LNCAP (cell line): ENCODE measurements at regions not wholly inside any gene's neighbourhood (a gene's known extent, or its start where the extent isn't known, plus 50 kb on each side); places are given as distances from the start of the nearest gene placed in this dataset.

Experiments used
- TF ChIP-seq, protein P1 (sequence below): fragments of 450-650 bp; IDR thresholded peaks from 2 replicates; pipeline ENCODE4 v1.5.1; 2017; ENCODE audit warnings: mild to moderate bottlenecking

DNA sequence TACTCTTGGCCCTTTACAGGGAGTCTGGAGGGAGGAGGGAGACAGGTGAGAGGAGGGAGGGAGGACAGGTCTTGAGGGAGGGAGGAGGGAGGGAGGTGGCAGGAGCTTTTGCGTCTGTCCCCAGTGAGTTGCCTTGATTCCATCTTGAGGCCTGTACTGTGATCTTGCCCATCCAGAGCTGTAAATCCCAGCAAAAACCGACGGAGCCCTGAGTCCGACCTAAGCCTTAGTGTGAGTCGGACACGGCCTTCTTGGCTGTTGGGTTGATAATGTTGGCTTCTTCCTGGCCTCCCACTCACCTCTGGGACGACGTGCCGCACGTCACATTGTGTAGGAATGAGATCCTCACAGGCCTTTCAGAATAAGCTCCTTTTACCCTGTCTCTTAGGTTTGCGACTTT lies 72.5 kb downstream of the RGS12 start:
- TF ChIP-seq, protein P1, sequence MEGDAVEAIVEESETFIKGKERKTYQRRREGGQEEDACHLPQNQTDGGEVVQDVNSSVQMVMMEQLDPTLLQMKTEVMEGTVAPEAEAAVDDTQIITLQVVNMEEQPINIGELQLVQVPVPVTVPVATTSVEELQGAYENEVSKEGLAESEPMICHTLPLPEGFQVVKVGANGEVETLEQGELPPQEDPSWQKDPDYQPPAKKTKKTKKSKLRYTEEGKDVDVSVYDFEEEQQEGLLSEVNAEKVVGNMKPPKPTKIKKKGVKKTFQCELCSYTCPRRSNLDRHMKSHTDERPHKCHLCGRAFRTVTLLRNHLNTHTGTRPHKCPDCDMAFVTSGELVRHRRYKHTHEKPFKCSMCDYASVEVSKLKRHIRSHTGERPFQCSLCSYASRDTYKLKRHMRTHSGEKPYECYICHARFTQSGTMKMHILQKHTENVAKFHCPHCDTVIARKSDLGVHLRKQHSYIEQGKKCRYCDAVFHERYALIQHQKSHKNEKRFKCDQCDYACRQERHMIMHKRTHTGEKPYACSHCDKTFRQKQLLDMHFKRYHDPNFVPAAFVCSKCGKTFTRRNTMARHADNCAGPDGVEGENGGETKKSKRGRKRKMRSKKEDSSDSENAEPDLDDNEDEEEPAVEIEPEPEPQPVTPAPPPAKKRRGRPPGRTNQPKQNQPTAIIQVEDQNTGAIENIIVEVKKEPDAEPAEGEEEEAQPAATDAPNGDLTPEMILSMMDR, result no peak

DNA sequence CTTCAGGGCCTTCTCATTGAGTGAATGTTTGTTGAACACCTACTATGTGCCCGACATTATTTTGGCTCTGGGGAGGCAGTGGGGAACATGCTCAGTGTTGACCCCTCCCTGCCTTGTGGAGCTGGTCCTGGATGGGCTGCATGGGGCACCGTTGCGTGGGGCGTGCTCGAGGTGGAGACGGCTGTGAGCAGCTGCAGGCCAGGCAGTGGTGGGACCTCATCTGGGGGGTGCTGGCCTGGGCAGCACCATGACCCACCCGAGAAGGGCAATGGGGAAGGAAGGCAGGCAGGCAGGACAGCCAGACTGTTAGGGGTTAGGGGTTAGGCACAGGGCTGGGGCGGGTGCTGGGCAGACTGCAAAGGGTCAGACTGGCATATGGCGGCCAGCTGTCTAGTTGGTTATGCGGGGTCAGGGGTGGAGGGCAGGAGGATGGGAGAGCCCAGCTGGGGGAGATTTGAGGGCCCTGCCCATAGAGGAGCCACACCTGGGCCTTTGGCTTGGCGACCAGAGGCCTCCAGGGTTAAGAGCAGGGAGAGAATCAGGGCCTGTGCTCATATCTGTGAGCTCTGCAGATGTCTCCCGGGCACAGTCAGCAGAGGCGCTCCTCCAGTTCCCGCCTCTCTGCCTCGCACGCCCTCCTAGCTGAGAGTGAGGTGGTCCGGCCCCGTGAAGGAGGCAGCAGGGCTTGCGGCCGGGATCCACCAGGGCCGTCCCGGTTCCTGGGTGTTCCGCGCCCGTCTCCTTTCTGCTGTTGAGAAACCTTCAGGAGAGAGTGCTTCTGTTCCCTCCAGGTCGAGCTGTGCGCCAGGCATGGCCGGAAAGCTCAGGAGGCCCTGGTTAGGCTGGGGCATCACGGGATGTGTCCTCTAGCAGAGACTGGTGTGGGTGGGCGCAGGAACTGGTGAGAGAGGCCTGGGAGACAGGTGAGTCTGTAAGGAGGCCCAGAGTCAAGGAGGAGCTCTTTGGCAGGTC lies 73.3 kb downstream of the RGS12 start:
- TF ChIP-seq, protein P1, result no peak

DNA sequence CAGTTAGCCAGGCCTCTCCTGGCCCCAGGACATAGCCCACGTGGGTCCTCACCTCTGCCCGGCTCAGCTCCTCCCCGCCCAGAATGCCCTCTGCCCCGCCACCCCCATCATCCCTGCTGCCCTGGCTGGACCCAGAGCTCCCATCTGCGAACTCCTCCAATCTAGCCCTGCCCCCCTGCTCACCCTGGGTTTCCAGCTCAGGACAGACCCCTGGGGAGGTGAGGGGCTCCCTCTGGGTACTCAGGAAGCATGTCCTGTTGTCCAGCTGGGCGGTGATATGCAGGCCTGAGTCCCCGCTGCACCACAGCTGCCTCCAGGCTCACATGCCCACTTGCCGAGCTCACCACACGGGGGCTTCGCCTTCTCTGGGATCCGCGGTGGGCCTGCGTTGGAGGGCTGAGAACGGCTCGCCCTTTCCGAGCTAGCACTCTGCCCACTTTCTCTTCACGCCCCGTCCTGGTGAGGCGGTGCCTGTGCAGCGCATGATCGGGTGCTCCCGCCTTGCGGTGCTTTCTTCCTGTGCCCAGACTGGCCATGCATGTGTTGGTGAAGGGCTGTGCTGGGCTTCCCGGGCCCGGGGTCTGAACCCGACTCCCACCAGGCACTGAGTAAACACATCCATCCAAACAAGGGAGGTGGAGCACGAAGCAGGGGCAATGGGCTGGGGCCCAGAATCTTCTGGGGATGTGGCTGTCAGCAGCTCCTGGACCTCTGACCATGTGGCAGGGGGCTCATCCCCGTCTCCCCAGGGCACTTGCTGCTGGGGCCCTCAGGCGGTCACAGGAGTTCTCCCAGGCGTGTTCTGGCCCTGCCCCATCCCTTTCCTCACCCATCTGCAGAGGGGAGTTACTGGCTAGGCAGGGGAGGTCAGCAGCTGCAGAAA lies 74.3 kb downstream of the RGS12 start:
- TF ChIP-seq, protein P1, result no peak

DNA sequence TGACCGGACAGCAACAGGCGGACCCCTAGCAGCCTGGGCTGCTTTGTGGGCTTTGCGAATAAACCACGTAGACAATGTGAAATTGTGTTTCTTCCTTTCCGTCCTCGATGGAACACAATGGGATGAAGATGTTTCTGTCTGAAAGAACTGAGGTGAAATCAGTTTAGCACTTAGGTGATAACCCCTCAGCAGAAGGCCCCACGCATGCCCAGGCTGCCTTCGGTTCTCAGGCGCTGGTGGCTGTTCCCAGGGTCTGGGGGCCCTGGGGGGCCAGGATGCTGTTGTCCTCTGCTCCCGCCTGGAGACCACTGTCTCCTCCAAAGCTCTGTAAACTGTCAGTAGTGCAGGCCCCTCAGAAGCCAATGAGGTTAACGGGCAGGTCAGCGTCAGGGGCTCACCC lies 73.9 kb upstream of the HGFAC start:
- TF ChIP-seq, protein P1, result no peak

DNA sequence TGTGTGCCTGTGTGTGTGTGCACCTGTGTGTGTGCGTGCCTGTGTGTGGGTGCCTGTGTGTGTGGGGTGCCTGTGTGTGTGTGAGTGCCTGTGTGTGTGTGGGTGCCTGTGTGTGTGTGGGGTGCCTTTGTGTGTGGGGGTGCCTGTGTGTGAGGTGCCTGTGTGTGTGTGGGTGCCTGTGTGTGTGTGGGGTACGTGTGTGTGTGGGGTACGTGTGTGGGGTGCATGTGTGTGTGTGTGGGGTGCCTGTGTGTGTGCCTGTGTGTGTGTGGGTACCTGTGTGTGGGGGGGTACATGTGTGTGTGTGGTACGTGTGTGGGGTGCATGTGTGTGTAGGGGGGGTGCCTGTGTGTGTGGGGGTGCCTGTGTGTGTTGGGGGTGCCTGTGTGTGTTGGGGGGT lies 73.4 kb upstream of the HGFAC start:
- TF ChIP-seq, protein P1, result no peak

DNA sequence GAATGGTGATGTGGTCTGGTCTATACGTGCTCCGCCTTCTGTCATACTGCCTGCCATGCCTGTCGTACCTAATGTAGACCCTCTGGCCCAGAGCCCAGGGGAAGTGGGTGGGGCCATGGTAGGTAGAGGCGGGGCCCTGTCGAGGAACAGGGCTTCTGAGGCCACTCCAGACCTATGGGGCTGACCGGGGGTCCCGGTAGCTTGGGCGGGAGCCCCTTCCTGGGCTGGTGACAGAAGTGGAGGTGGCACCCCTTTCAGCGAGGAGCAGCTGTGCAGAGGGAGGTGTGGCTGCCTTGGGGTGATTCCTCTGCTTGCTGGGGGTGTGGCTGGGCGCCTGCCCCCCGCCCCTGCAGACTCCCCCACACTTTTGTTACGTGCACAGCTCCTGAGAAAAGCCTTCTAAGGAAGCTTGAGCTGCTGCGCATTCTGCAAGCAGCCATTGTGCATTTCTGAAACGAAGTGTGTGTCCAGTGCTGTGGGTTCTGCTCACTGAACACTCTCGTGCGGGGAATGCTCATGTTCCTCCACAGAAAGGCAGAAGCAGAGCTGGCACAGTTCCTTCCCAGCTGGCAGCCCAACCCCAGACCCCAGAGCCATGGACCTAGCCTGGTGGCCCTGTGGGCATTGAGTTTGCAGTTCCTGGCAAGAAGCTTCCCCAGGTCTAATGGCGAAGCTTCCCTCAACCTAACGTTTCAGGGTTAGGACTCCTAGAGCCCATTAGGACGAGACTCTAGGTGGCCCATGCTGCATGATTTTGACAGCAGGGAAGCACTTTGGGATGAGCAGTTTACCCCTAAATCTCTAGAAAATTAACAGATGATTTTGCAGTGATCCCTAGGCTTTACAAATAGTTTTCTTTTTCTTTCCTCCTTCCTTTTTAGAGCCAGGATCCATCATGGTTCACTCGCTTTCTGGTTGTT lies 72.7 kb upstream of the HGFAC start:
- TF ChIP-seq, protein P1, result no peak
